Lower leg skin (tissue), 3 donors: ENCODE measurements at regions not wholly inside any gene's neighbourhood (a gene's known extent, or its start where the extent isn't known, plus 50 kb on each side); places are given as distances from the start of the nearest gene placed in this dataset.

Experiments used
- CTCF ChIP-seq, 3 donors: fragments of 450-650 bp; IDR thresholded peaks; one replicate each; pipeline ENCODE4 v1.5.1; 2016; ENCODE audit warnings: antibody characterized with exemption in 3 of 3, mild to moderate bottlenecking in 3 of 3, moderate library complexity in 2 of 3
- POLR2A ChIP-seq, 2 donors: fragments of 450-650 bp; IDR thresholded peaks; one replicate each; pipeline ENCODE4 v1.6.1; 2016 to 2017; ENCODE audit warnings: antibody characterized with exemption in 2 of 2, mild to moderate bottlenecking in 1 of 2, moderate library complexity in 1 of 2

- TF ChIP-seq CTCF (IDR thresholded peaks at IDR 0.05) = no peak
- no peak for TF ChIP-seq POLR2A (IDR thresholded peaks at IDR 0.05)
Observed at GRCh38 chr20:57900226-57900905, 190.6 kb upstream of the PMEPA1 start.
